Lower lobe of right lung (tissue), 2 donors: ENCODE measurements at regions not wholly inside any gene's neighbourhood (a gene's known extent, or its start where the extent isn't known, plus 50 kb on each side); places are given as distances from the start of the nearest gene placed in this dataset.

Source experiments
- ATAC-seq, 2 donors: fragments of 200-7000 bp; cut with Tn5 transposase; one replicate each; pipeline ENCODE4 v1.9.1; 2020 to 2022; ENCODE audit warnings: mild to moderate bottlenecking in 2 of 2, moderate library complexity in 2 of 2
- DNase-seq: peaks from one replicate; pipeline ENCODE4 v3.0.0-alpha.2; 2020
- H3K27ac ChIP-seq: fragments of 200-600 bp; one replicate; pipeline ENCODE4 v1.8.0; 2022
- H3K27me3 ChIP-seq: fragments of 200-600 bp; one replicate; pipeline ENCODE4 v1.8.0; 2022; ENCODE audit warnings: low read depth
- H3K36me3 ChIP-seq: fragments of 200-600 bp; one replicate; pipeline ENCODE4 v1.8.0; 2022; ENCODE audit warnings: mild to moderate bottlenecking
- H3K4me1 ChIP-seq: fragments of 200-600 bp; one replicate; pipeline ENCODE4 v1.8.0; 2022
- H3K4me3 ChIP-seq: fragments of 200-600 bp; one replicate; pipeline ENCODE4 v1.8.0; 2022; ENCODE audit warnings: mild to moderate bottlenecking
- H3K9me3 ChIP-seq: fragments of 200-600 bp; one replicate; pipeline ENCODE4 v1.8.0; 2022
- CTCF ChIP-seq: fragments of 200-600 bp; IDR thresholded peaks from one replicate; pipeline ENCODE4 v1.8.0; 2022; ENCODE audit warnings: antibody characterized with exemption, mild to moderate bottlenecking
- intact Hi-C: fragments of 100-400 bp; cut with DNase I; formaldehyde crosslinking; loops from one replicate; pipeline ENCODE4 v1.11.0; 2022
- donor health status: DM: no; HTN: yes; CAD: no; lungs with severe emphysema.

- no peak overlapping the region for H3K4me3 ChIP-seq
- no peaks in the 10 kb centered on the region for H3K27me3 ChIP-seq
- no peak for TF ChIP-seq CTCF
- no peaks in the 10 kb centered on the region for H3K9me3 ChIP-seq
- ATAC-seq (no peak), DNase-seq (no peak)
- no peaks in the 10 kb centered on the region for H3K4me1 ChIP-seq
- intact Hi-C loops = no loop called here
- no peak overlapping the region for H3K27ac ChIP-seq
- H3K36me3 ChIP-seq = no peaks in the 10 kb centered on the region
These were observed 95.0 kb upstream of the MROH9 start for GRCh38 chr1:170840371-170840770.

- Histone ChIP-seq H3K27ac (no peak overlapping the region), H3K36me3 (no peaks in the 10 kb centered on the region), H3K4me1 (no peaks in the 10 kb centered on the region), H3K27me3 (no peaks in the 10 kb centered on the region), H3K9me3 (no peaks in the 10 kb centered on the region), H3K4me3 (no peak overlapping the region)
- no peak for TF ChIP-seq CTCF
- DNase-seq (no peak), ATAC-seq (no peak)
- intact Hi-C loops = no loop called here
These were observed 82.0 kb upstream of the MROH9 start for GRCh38 chr1:170853302-170853701.

- H3K27me3 ChIP-seq = no peaks in the 10 kb centered on the region
- no peaks in the 10 kb centered on the region for H3K9me3 ChIP-seq
- intact Hi-C loops = no loop called here
- no peaks in the 10 kb centered on the region for H3K4me1 ChIP-seq
- no peak for TF ChIP-seq CTCF
- H3K36me3 ChIP-seq = no peaks in the 10 kb centered on the region
- no peak overlapping the region for H3K4me3 ChIP-seq
- no peak for ATAC-seq
- no peak overlapping the region for H3K27ac ChIP-seq
- DNase-seq = no peak
These were observed 81.5 kb upstream of the MROH9 start for GRCh38 chr1:170853867-170854266.

- Histone ChIP-seq H3K4me3 (no peak overlapping the region), H3K36me3 (no peaks in the 10 kb centered on the region), H3K27me3 (no peaks in the 10 kb centered on the region), H3K9me3 (no peaks in the 10 kb centered on the region), H3K27ac (no peak overlapping the region), H3K4me1 (no peaks in the 10 kb centered on the region)
- DNase-seq (no peak), ATAC-seq (no peak)
- TF ChIP-seq CTCF = no peak
- intact Hi-C loops = no loop called here
These were observed 80.7 kb upstream of the MROH9 start for GRCh38 chr1:170854677-170855076.

- no peak for TF ChIP-seq CTCF
- no peak overlapping the region for H3K27ac ChIP-seq
- no peaks in the 10 kb centered on the region for H3K9me3 ChIP-seq
- no peaks in the 10 kb centered on the region for H3K36me3 ChIP-seq
- H3K4me3 ChIP-seq = no peak overlapping the region
- intact Hi-C loops = no loop called here
- no peak for ATAC-seq
- no peak for DNase-seq
- H3K4me1 ChIP-seq = no peaks in the 10 kb centered on the region
- no peaks in the 10 kb centered on the region for H3K27me3 ChIP-seq
These were observed 78.9 kb upstream of the MROH9 start for GRCh38 chr1:170856455-170856854.

- no peaks in the 10 kb centered on the region for H3K36me3 ChIP-seq
- no peaks in the 10 kb centered on the region for H3K4me1 ChIP-seq
- intact Hi-C loops = no loop called here
- TF ChIP-seq CTCF = no peak
- H3K4me3 ChIP-seq = no peak overlapping the region
- H3K27me3 ChIP-seq = no peaks in the 10 kb centered on the region
- ATAC-seq (no peak), DNase-seq (no peak)
- no peak overlapping the region for H3K27ac ChIP-seq
- no peaks in the 10 kb centered on the region for H3K9me3 ChIP-seq
These were observed 77.4 kb upstream of the MROH9 start for GRCh38 chr1:170857955-170858354.
